Neural cell (in vitro differentiated cells): ENCODE measurements at regions not wholly inside any gene's neighbourhood (a gene's known extent, or its start where the extent isn't known, plus 50 kb on each side); places are given as distances from the start of the nearest gene placed in this dataset.

Experiments used
- H2AFZ ChIP-seq: fragments of 200-600, 300-800 bp; sonication (generic), shearing (Covaris generic); 2 replicates; pipeline ENCODE4 v1.6.0; 2014; ENCODE audit warnings: low read depth, mild to moderate bottlenecking, antibody characterized with exemption, low read length, moderate library complexity
- H3F3A ChIP-seq: fragments of 200-600 bp; shearing (Covaris generic); 2 replicates; pipeline ENCODE4 v1.6.1; 2016; ENCODE audit warnings: mild to moderate bottlenecking, moderate library complexity, mixed read lengths, antibody characterized with exemption, low read length; ENCODE audit not compliant: insufficient read depth, poor library complexity, severe bottlenecking
- H3K27ac ChIP-seq: fragments of 200-600, 300-800 bp; sonication (generic), shearing (Covaris generic); 2 replicates; pipeline ENCODE4 v1.5.1; 2014; ENCODE audit warnings: mild to moderate bottlenecking, low read length, moderate library complexity
- H3K27me3 ChIP-seq: fragments of 300-800, 200-600 bp; sonication (generic), shearing (Covaris generic); 2 replicates; pipeline ENCODE4 v1.6.0; 2014; ENCODE audit warnings: mild to moderate bottlenecking, low read depth, low read length, moderate library complexity; ENCODE audit not compliant: insufficient read depth
- H3K36me3 ChIP-seq: fragments of 300-800, 200-600 bp; sonication (generic), shearing (Covaris generic); 2 replicates; pipeline ENCODE4 v1.5.1; 2014; ENCODE audit warnings: mild to moderate bottlenecking, antibody characterized with exemption, low read length, moderate library complexity; ENCODE audit not compliant: insufficient read depth
- H3K4me2 ChIP-seq: fragments of 300-800, 200-600 bp; sonication (generic), shearing (Covaris generic); 2 replicates; pipeline ENCODE4 v1.6.0; 2014; ENCODE audit warnings: mild to moderate bottlenecking, low read length
- H3K4me3 ChIP-seq: fragments of 300-800, 200-600 bp; sonication (generic), shearing (Covaris generic); 2 replicates; pipeline ENCODE4 v1.5.1; 2014; ENCODE audit warnings: mild to moderate bottlenecking, low read length, moderate library complexity
- H3K79me2 ChIP-seq: fragments of 200-600 bp; shearing (Covaris generic); replicated peaks from 2 replicates; pipeline ENCODE4 v1.6.0; 2014; ENCODE audit warnings: mild to moderate bottlenecking, low read length, moderate library complexity; ENCODE audit not compliant: insufficient read depth
- H3K9ac ChIP-seq: fragments of 300-800, 200-600 bp; sonication (generic), shearing (Covaris generic); 2 replicates; pipeline ENCODE4 v1.6.1; 2016; ENCODE audit warnings: mild to moderate bottlenecking, low read length, mixed read lengths
- H3K9me2 ChIP-seq: fragments of 200-600 bp; shearing (Covaris generic); 2 replicates; pipeline ENCODE4 v1.6.1; 2016; ENCODE audit warnings: mild to moderate bottlenecking, low read length, mixed read lengths; ENCODE audit not compliant: insufficient read depth
- H3K9me3 ChIP-seq: fragments of 200-600, 300-800 bp; sonication (generic), shearing (Covaris generic); 2 replicates; pipeline ENCODE4 v1.6.1; 2016; ENCODE audit warnings: mild to moderate bottlenecking, mixed run types, low read length, moderate library complexity, mixed read lengths
- H4K20me1 ChIP-seq: fragments of 200-600 bp; shearing (Covaris generic); 2 replicates; pipeline ENCODE4 v1.6.1; 2016; ENCODE audit warnings: mild to moderate bottlenecking, mixed run types; ENCODE audit not compliant: insufficient read depth
- CTCF ChIP-seq: fragments of 450-650 bp; IDR thresholded peaks from 2 replicates; pipeline ENCODE4 v1.5.1; 2014; ENCODE audit warnings: antibody characterized with exemption, mild to moderate bottlenecking, moderate library complexity; ENCODE audit not compliant: poor library complexity, severe bottlenecking
- EP300 ChIP-seq: fragments of 450-650 bp; conservative IDR thresholded peaks from 2 replicates; pipeline ENCODE4 v1.6.1; 2014; ENCODE audit warnings: antibody characterized with exemption, mild to moderate bottlenecking, moderate library complexity; ENCODE audit not compliant: poor library complexity, severe bottlenecking
- EZH2 ChIP-seq: fragments of 200-600, 300-800 bp; shearing (Covaris generic), sonication (generic); IDR thresholded peaks from 2 replicates; pipeline ENCODE4 v1.6.1; 2014; ENCODE audit warnings: antibody characterized with exemption, low read length, borderline replicate concordance, mild to moderate bottlenecking; ENCODE audit not compliant: insufficient read depth, poor library complexity, severe bottlenecking
- MXI1 ChIP-seq: fragments of 450-650 bp; conservative IDR thresholded peaks from 2 replicates; pipeline ENCODE4 v1.6.1; 2014; ENCODE audit warnings: antibody characterized with exemption, mild to moderate bottlenecking; ENCODE audit not compliant: poor library complexity, severe bottlenecking
- POLR2AphosphoS5 ChIP-seq: IDR thresholded peaks from 2 replicates; pipeline ENCODE4 v1.6.1; 2012
- RAD21 ChIP-seq: fragments of 450-650 bp; conservative IDR thresholded peaks from 2 replicates; pipeline ENCODE4 v1.6.1; 2014; ENCODE audit warnings: antibody characterized with exemption, mild to moderate bottlenecking, moderate library complexity
- REST ChIP-seq: IDR thresholded peaks from 2 replicates; pipeline ENCODE4 v1.6.1; 2012; ENCODE audit warnings: borderline replicate concordance
- SMC3 ChIP-seq: fragments of 450-650 bp; conservative IDR thresholded peaks from 2 replicates; pipeline ENCODE4 v1.6.1; 2014; ENCODE audit warnings: antibody characterized with exemption, mild to moderate bottlenecking, moderate library complexity; ENCODE audit not compliant: poor library complexity
- TAF1 ChIP-seq: IDR thresholded peaks from 2 replicates; pipeline ENCODE4 v1.6.1; 2012; ENCODE audit warnings: low read depth

GRCh38 chr4:151530783-151531182 lies 121.8 kb downstream of the FHIP1A start:
- Histone ChIP-seq H2AFZ (no peak overlapping the region), H4K20me1 (no peaks in the 10 kb centered on the region), H3K9ac (no peak overlapping the region), H3K4me2 (no peak overlapping the region), H3K27ac (no peak overlapping the region), H3K27me3 (no peaks in the 10 kb centered on the region), H3K79me2 (no peaks in the 10 kb centered on the region), H3K36me3 (no peaks in the 10 kb centered on the region), H3K9me2 (no peaks in the 10 kb centered on the region), H3K9me3 (no peaks in the 10 kb centered on the region), H3K4me3 (no peak overlapping the region), H3F3A (no peaks in the 10 kb centered on the region)
- no peak for TF ChIP-seq TAF1

GRCh38 chr4:151532001-151532708 lies 123.2 kb downstream of the FHIP1A start:
- H3K9me3 ChIP-seq = no peaks in the 10 kb centered on the region
- H3K4me2 ChIP-seq = no peak overlapping the region
- no peaks in the 10 kb centered on the region for H3K36me3 ChIP-seq
- no peak overlapping the region for H3K9ac ChIP-seq
- no peaks in the 10 kb centered on the region for H3K27me3 ChIP-seq
- no peaks in the 10 kb centered on the region for H3K79me2 ChIP-seq
- H3F3A ChIP-seq = no peaks in the 10 kb centered on the region
- TF ChIP-seq RAD21 (no peak), REST (no peak), POLR2AphosphoS5 (no peak), EP300 (no peak), SMC3 (no peak), MXI1 (no peak), CTCF (no peak), EZH2 (no peak), TAF1 (no peak)
- no peaks in the 10 kb centered on the region for H3K9me2 ChIP-seq
- H3K4me3 ChIP-seq = no peak overlapping the region
- H3K27ac ChIP-seq = no peak overlapping the region
- H2AFZ ChIP-seq = no peak overlapping the region
- no peaks in the 10 kb centered on the region for H4K20me1 ChIP-seq
